ENCODE measurements at regions not wholly inside any gene's neighbourhood (a gene's known extent, or its start where the extent isn't known, plus 50 kb on each side); places are given as distances from the start of the nearest gene placed in this dataset.

DNA sequence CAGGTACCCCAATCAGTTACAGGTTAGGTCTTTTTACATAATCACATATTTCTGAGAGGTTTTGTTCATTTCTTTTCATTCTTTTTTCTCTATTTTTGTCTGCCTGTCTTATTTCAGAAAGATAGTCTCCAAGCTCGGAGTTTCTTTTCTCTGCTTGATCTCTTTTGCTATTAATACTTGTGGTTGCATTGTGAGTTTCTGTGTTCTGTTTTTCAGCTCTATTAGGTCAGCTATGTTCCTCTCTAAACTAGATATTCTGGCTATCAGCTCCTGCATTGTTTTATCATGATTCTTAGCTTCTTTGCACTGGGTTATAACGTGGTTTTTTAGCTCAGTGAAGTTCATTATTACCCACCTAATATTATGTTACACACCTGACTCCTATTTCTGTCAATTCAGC lies 914.1 kb downstream of the TRHDE start:
- Histone ChIP-seq H3K79me2 (ENCODE audit: insufficient read depth, low read length) (no peaks in the 10 kb centered on the region), H3K27me3 (ENCODE audit: insufficient read depth, low read length, poor library complexity, severe bottlenecking) (no peaks in the 10 kb centered on the region), H3K4me1 (ENCODE audit: insufficient read depth, low read length, poor library complexity, severe bottlenecking) (no peaks in the 10 kb centered on the region), H3F3A (ENCODE audit: low read depth) (no peaks in the 10 kb centered on the region), H3K9me2 (replicated peaks; ENCODE audit: low read depth, low read length) (no peaks in the 10 kb centered on the region), H3K36me3 (ENCODE audit: insufficient read depth, low read length) (no peaks in the 10 kb centered on the region), H3K4me3 (ENCODE audit: low read length, poor library complexity, severe bottlenecking) (no peak overlapping the region), H3K9me3 (ENCODE audit: insufficient read depth, low read depth, low read length) (no peaks in the 10 kb centered on the region), H4K20me1 (ENCODE audit: insufficient read depth, low read length, poor library complexity, severe bottlenecking) (no peaks in the 10 kb centered on the region), H2AFZ (ENCODE audit: low read length) (no peak overlapping the region), H3K4me2 (ENCODE audit: low read depth, low read length, poor library complexity, severe bottlenecking) (no peak overlapping the region), H3K9ac (ENCODE audit: low read depth, low read length, poor library complexity, severe bottlenecking) (no peak overlapping the region)
- TF ChIP-seq, protein P1, sequence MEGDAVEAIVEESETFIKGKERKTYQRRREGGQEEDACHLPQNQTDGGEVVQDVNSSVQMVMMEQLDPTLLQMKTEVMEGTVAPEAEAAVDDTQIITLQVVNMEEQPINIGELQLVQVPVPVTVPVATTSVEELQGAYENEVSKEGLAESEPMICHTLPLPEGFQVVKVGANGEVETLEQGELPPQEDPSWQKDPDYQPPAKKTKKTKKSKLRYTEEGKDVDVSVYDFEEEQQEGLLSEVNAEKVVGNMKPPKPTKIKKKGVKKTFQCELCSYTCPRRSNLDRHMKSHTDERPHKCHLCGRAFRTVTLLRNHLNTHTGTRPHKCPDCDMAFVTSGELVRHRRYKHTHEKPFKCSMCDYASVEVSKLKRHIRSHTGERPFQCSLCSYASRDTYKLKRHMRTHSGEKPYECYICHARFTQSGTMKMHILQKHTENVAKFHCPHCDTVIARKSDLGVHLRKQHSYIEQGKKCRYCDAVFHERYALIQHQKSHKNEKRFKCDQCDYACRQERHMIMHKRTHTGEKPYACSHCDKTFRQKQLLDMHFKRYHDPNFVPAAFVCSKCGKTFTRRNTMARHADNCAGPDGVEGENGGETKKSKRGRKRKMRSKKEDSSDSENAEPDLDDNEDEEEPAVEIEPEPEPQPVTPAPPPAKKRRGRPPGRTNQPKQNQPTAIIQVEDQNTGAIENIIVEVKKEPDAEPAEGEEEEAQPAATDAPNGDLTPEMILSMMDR (conservative IDR thresholded peaks at IDR 0.05; ENCODE audit: low read length), result no peak
- TF ChIP-seq EZH2phosphoT487 (IDR thresholded peaks at IDR 0.05; ENCODE audit: borderline replicate concordance), result no peak

DNA sequence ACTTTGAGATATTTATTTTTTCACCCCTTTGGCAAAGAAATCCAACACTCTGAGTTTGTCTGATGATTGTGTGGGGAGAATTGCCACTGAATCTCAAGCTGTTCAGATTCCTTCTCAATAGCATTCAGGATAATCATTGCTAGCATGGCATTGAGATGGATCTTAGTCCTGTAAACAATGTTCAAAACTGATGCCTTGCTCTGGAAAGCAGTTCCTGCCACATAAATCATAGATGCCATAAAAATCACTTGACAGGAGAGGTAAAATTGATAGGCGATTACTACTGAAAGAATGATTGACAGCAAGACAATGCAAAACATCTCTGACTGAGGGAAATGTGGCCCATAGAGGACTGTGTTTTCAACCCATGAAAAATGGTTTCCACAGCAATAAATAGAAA lies 915.6 kb downstream of the TRHDE start:
- H3K27me3 ChIP-seq (ENCODE audit: insufficient read depth, low read length, poor library complexity, severe bottlenecking), result no peaks in the 10 kb centered on the region
- no peak for TF ChIP-seq EZH2phosphoT487 (IDR thresholded peaks at IDR 0.05; ENCODE audit: borderline replicate concordance)
- TF ChIP-seq, protein P1 (conservative IDR thresholded peaks at IDR 0.05; ENCODE audit: low read length), result no peak
- no peaks in the 10 kb centered on the region for H3K9me3 ChIP-seq (ENCODE audit: insufficient read depth, low read depth, low read length)
- H4K20me1 ChIP-seq (ENCODE audit: insufficient read depth, low read length, poor library complexity, severe bottlenecking), result no peaks in the 10 kb centered on the region
- no peaks in the 10 kb centered on the region for H3K9me2 ChIP-seq (replicated peaks; ENCODE audit: low read depth, low read length)
- H3K36me3 ChIP-seq (ENCODE audit: insufficient read depth, low read length), result no peaks in the 10 kb centered on the region
- no peaks in the 10 kb centered on the region for H3F3A ChIP-seq (ENCODE audit: low read depth)
- no peaks in the 10 kb centered on the region for H3K79me2 ChIP-seq (ENCODE audit: insufficient read depth, low read length)
- no peak overlapping the region for H3K4me2 ChIP-seq (ENCODE audit: low read depth, low read length, poor library complexity, severe bottlenecking)
- H3K4me1 ChIP-seq (ENCODE audit: insufficient read depth, low read length, poor library complexity, severe bottlenecking), result no peaks in the 10 kb centered on the region
- no peak overlapping the region for H3K9ac ChIP-seq (ENCODE audit: low read depth, low read length, poor library complexity, severe bottlenecking)
- no peak overlapping the region for H2AFZ ChIP-seq (ENCODE audit: low read length)
- H3K4me3 ChIP-seq (ENCODE audit: low read length, poor library complexity, severe bottlenecking), result no peak overlapping the region

- Histone ChIP-seq H3F3A (ENCODE audit: low read depth) (no peaks in the 10 kb centered on the region), H3K27me3 (ENCODE audit: insufficient read depth, low read length, poor library complexity, severe bottlenecking) (no peaks in the 10 kb centered on the region), H4K20me1 (ENCODE audit: insufficient read depth, low read length, poor library complexity, severe bottlenecking) (no peaks in the 10 kb centered on the region), H3K4me1 (ENCODE audit: insufficient read depth, low read length, poor library complexity, severe bottlenecking) (no peaks in the 10 kb centered on the region), H3K79me2 (ENCODE audit: insufficient read depth, low read length) (no peaks in the 10 kb centered on the region), H3K9me3 (ENCODE audit: insufficient read depth, low read depth, low read length) (no peaks in the 10 kb centered on the region), H3K36me3 (ENCODE audit: insufficient read depth, low read length) (no peaks in the 10 kb centered on the region), H3K4me2 (ENCODE audit: low read depth, low read length, poor library complexity, severe bottlenecking) (no peak overlapping the region), H3K9me2 (replicated peaks; ENCODE audit: low read depth, low read length) (no peaks in the 10 kb centered on the region), H3K4me3 (ENCODE audit: low read length, poor library complexity, severe bottlenecking) (no peak overlapping the region), H3K9ac (ENCODE audit: low read depth, low read length, poor library complexity, severe bottlenecking) (no peak overlapping the region), H2AFZ (ENCODE audit: low read length) (no peak overlapping the region)
- TF ChIP-seq EZH2phosphoT487 (IDR thresholded peaks at IDR 0.05; ENCODE audit: borderline replicate concordance), result no peak
- TF ChIP-seq, protein P1 (conservative IDR thresholded peaks at IDR 0.05; ENCODE audit: low read length), result no peak
These were observed 938.5 kb downstream of the TRHDE start for GRCh38 chr12:73210548-73211204.

All from Loucy (cell line).